GM18858 (cell line): ENCODE measurements at regions not wholly inside any gene's neighbourhood (a gene's known extent, or its start where the extent isn't known, plus 50 kb on each side); places are given as distances from the start of the nearest gene placed in this dataset.
"Not testable (repeated sequence)": the region's sequence is repeated elsewhere in the genome, so short reads cannot be mapped to it uniquely, and the experiment has no call there.

Experiments used
- ATAC-seq: cut with Tn5 transposase; IDR thresholded peaks from one replicate; pipeline ENCODE4 v1.9.1; 2021; ENCODE audit not compliant: unreplicated experiment

GRCh38 chr13:70541451-70541850 lies 433.2 kb upstream of the KLHL1 start:
- ATAC-seq, result no peak

GRCh38 chr13:70534466-70534865 lies 426.2 kb upstream of the KLHL1 start:
- no peak for ATAC-seq

- no peak for ATAC-seq
These were observed 421.4 kb upstream of the KLHL1 start for GRCh38 chr13:70529652-70530051.

- ATAC-seq, result no peak
These were observed 419.3 kb upstream of the KLHL1 start for GRCh38 chr13:70527599-70527998.

- ATAC-seq, result no peak
These were observed 415.4 kb upstream of the KLHL1 start for GRCh38 chr13:70523622-70524021.

GRCh38 chr13:70520275-70521036 lies 412.2 kb upstream of the KLHL1 start:
- no peak for ATAC-seq

GRCh38 chr13:70518081-70518480 lies 409.8 kb upstream of the KLHL1 start:
- ATAC-seq, result no peak

GRCh38 chr13:70516226-70516625 lies 408.0 kb upstream of the KLHL1 start:
- ATAC-seq, result no peak

GRCh38 chr13:70511861-70512417 lies 403.7 kb upstream of the KLHL1 start:
- ATAC-seq, result not testable (repeated sequence)

GRCh38 chr13:70505809-70506208 lies 397.6 kb upstream of the KLHL1 start:
- ATAC-seq, result no peak

- no peak for ATAC-seq
These were observed 394.7 kb upstream of the KLHL1 start for GRCh38 chr13:70502944-70503343.

GRCh38 chr13:70490320-70490935 lies 382.2 kb upstream of the KLHL1 start:
- no peak for ATAC-seq

- no peak for ATAC-seq
These were observed 376.7 kb upstream of the KLHL1 start for GRCh38 chr13:70484931-70485330.

GRCh38 chr13:70483599-70484276 lies 375.5 kb upstream of the KLHL1 start:
- no peak for ATAC-seq

GRCh38 chr13:70473907-70474306 lies 365.7 kb upstream of the KLHL1 start:
- ATAC-seq, result no peak

- ATAC-seq, result no peak
These were observed 360.8 kb upstream of the KLHL1 start for GRCh38 chr13:70469077-70469476.

GRCh38 chr13:70457474-70457873 lies 349.2 kb upstream of the KLHL1 start:
- no peak for ATAC-seq

GRCh38 chr13:70448820-70449219 lies 340.6 kb upstream of the KLHL1 start:
- ATAC-seq, result no peak

GRCh38 chr13:70432276-70432805 lies 324.1 kb upstream of the KLHL1 start:
- no peak for ATAC-seq

- no peak for ATAC-seq
These were observed 322.0 kb upstream of the KLHL1 start for GRCh38 chr13:70430256-70430655.

GRCh38 chr13:70424928-70425327 lies 316.7 kb upstream of the KLHL1 start:
- ATAC-seq, result no peak

- no peak for ATAC-seq
These were observed 316.2 kb upstream of the KLHL1 start for GRCh38 chr13:70424428-70424827.
